ENCODE measurements at regions not wholly inside any gene's neighbourhood (a gene's known extent, or its start where the extent isn't known, plus 50 kb on each side); places are given as distances from the start of the nearest gene placed in this dataset.

DNA sequence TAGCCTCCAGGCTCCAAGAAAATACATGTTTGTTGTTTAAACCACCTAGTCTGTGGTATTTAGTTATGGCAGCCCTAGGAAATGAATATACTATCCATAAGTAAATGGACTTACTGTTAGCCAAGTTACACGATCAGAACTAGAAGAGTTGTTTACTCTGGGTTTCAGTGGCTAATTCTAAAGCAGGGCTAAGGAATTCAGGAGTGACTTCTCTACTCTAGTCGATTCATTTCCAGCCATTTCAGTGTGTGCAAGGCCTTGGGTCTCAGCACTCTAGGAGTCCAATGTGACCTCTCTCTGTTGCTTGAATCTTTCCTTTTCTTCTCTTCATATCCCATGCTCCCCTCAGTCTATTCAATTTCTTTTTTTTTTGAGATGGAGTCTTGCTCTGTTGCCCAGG lies 66.7 kb downstream of the BHLHE40 start:
- H3K36me3 ChIP-seq (ENCODE audit: control insufficient read depth, insufficient read depth, low read length) = no peaks in the 10 kb centered on the region
- H2AK5ac ChIP-seq (ENCODE audit: low read depth, low read length) = no peak overlapping the region
- H3K4ac ChIP-seq (ENCODE audit: low read depth, low read length) = no peak overlapping the region
- ChIA-PET POLR2A (ENCODE audit: unreplicated experiment) (no interaction called here), CTCF (no interaction called here)
- no peak overlapping the region for H3K4me2 ChIP-seq (ENCODE audit: low read depth, low read length)
- ATAC-seq (ENCODE audit: low read depth) (peak; percentile 54), DNase-seq (no peak)
- no peak overlapping the region for H2BK15ac ChIP-seq (ENCODE audit: low read depth, low read length)
- no peak overlapping the region for H3K9ac ChIP-seq (ENCODE audit: low read depth, low read length)
- no peak overlapping the region for H3K4me3 ChIP-seq (ENCODE audit: insufficient read depth, low read depth, low read length)
- in situ Hi-C loops (cut with MboI; ENCODE audit: low sequenced_read_pairs) (no loop called here), intact Hi-C loops (cut with micrococcal nuclease) (no loop called here), dilution Hi-C loops (cut with HindIII; ENCODE audit: low sequenced_read_pairs, unreplicated experiment) (no loop called here)
- H2BK5ac ChIP-seq (ENCODE audit: low read depth, low read length, poor library complexity, severe bottlenecking) = no peak overlapping the region
- no peaks in the 10 kb centered on the region for H3K9me3 ChIP-seq (ENCODE audit: control insufficient read depth, insufficient read depth, low read length)
- no peaks in the 10 kb centered on the region for H3K79me1 ChIP-seq (ENCODE audit: low read depth in 1 of 2, low read length in 2 of 2)
- no peak overlapping the region for H2BK20ac ChIP-seq (ENCODE audit: low read depth, low read length)
- no peak overlapping the region for H3K56ac ChIP-seq (ENCODE audit: extremely low read depth, insufficient read depth, low read length)
- WGBS, 2 experiments (ENCODE audit: extremely low coverage in 2 of 2, insufficient read length in 1 of 2) = no CpG with 5 or more reads among the region's 2 CpGs
- no peak overlapping the region for H2BK120ac ChIP-seq (ENCODE audit: low read depth, low read length)
- no peak overlapping the region for H3K18ac ChIP-seq (ENCODE audit: low read depth, low read length)
- H2AK9ac ChIP-seq (replicated peaks; ENCODE audit: low read depth, low read length, poor library complexity) = no peak overlapping the region
- H4K20me1 ChIP-seq (ENCODE audit: insufficient read depth, low read length) = no peaks in the 10 kb centered on the region
- no peak overlapping the region for H3K27ac ChIP-seq (ENCODE audit: insufficient read depth, low read length)
- no peak overlapping the region for H3K23ac ChIP-seq (ENCODE audit: low read depth, low read length)
- no peak overlapping the region for H4K8ac ChIP-seq (ENCODE audit: low read depth in 2 of 2, low read length in 2 of 2)
- no peaks in the 10 kb centered on the region for H3K4me1 ChIP-seq (ENCODE audit: control insufficient read depth, insufficient read depth, low read length)
- H3K9me1 ChIP-seq (ENCODE audit: insufficient read depth, low read length) = no peaks in the 10 kb centered on the region
- H4K5ac ChIP-seq (ENCODE audit: low read depth, low read length) = no peak overlapping the region
- H3K27me3 ChIP-seq (ENCODE audit: control insufficient read depth, insufficient read depth, low read length) = no peaks in the 10 kb centered on the region
- H4K91ac ChIP-seq (ENCODE audit: insufficient read depth, low read depth, low read length) = no peak overlapping the region
- TF ChIP-seq RFX5 (IDR thresholded peaks at IDR 0.05; ENCODE audit: low read depth, low read length) (no peak), FOS (IDR thresholded peaks at IDR 0.05; ENCODE audit: low read depth, low read length) (no peak), RAD21 (IDR thresholded peaks at IDR 0.05; ENCODE audit: low read length) (no peak), RCOR1 (IDR thresholded peaks at IDR 0.05; ENCODE audit: insufficient replicate concordance, low read length) (no peak), NFE2L2 (IDR thresholded peaks at IDR 0.05; ENCODE audit: low read depth, low read length) (no peak), MAZ (IDR thresholded peaks at IDR 0.05; ENCODE audit: borderline replicate concordance, low read depth, low read length) (no peak), MXI1 (IDR thresholded peaks at IDR 0.05; ENCODE audit: borderline replicate concordance, low read depth, low read length) (no peak), MAFK (IDR thresholded peaks at IDR 0.05; ENCODE audit: low read depth, low read length) (no peak), POLR2A (IDR thresholded peaks at IDR 0.05; ENCODE audit: low read depth, low read length) (no peak)
- TF ChIP-seq, protein P1, sequence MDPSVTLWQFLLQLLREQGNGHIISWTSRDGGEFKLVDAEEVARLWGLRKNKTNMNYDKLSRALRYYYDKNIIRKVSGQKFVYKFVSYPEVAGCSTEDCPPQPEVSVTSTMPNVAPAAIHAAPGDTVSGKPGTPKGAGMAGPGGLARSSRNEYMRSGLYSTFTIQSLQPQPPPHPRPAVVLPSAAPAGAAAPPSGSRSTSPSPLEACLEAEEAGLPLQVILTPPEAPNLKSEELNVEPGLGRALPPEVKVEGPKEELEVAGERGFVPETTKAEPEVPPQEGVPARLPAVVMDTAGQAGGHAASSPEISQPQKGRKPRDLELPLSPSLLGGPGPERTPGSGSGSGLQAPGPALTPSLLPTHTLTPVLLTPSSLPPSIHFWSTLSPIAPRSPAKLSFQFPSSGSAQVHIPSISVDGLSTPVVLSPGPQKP (IDR thresholded peaks at IDR 0.05; ENCODE audit: borderline replicate concordance, low read depth, low read length) = no peak
- TF ChIP-seq, protein P2, sequence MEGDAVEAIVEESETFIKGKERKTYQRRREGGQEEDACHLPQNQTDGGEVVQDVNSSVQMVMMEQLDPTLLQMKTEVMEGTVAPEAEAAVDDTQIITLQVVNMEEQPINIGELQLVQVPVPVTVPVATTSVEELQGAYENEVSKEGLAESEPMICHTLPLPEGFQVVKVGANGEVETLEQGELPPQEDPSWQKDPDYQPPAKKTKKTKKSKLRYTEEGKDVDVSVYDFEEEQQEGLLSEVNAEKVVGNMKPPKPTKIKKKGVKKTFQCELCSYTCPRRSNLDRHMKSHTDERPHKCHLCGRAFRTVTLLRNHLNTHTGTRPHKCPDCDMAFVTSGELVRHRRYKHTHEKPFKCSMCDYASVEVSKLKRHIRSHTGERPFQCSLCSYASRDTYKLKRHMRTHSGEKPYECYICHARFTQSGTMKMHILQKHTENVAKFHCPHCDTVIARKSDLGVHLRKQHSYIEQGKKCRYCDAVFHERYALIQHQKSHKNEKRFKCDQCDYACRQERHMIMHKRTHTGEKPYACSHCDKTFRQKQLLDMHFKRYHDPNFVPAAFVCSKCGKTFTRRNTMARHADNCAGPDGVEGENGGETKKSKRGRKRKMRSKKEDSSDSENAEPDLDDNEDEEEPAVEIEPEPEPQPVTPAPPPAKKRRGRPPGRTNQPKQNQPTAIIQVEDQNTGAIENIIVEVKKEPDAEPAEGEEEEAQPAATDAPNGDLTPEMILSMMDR (conservative IDR thresholded peaks at IDR 0.05; ENCODE audit: low read depth, low read length) = no peak
- no peak overlapping the region for H2AFZ ChIP-seq (replicated peaks; ENCODE audit: low read length, poor library complexity)
- H3K14ac ChIP-seq (replicated peaks; ENCODE audit: low read depth, low read length) = no peak overlapping the region
- no TSS peak for BruUV-seq (replicated peaks)
